IMR-90 (cell line): ENCODE measurements at regions not wholly inside any gene's neighbourhood (a gene's known extent, or its start where the extent isn't known, plus 50 kb on each side); places are given as distances from the start of the nearest gene placed in this dataset.

Source experiments
- ATAC-seq: fragments of 200-7000 bp; cut with Tn5 transposase; 2 replicates; pipeline ENCODE4 v1.9.1; 2020; ENCODE audit warnings: low read depth, mild to moderate bottlenecking, moderate library complexity
- BruUV-seq: library from RNA; stranded (reverse); fragments of 400-500 nt; replicated peaks from 2 replicates; lab custom pipeline; 2021; lab: Mats Ljungman, UMichigan
- CTCF ChIA-PET: fragments of 300-600 bp; formaldehyde crosslinking; extraction: SDS; loops from one replicate; lab custom pipeline; 2021; ENCODE audit warnings: antibody characterized with exemption; lab: Yijun Ruan, JAX
- POLR2A ChIA-PET: fragments of 300-600 bp; sonication (Branson Sonifier 250); formaldehyde crosslinking; loops from one replicate; lab custom pipeline; 2022; ENCODE audit warnings: antibody characterized with exemption; ENCODE audit not compliant: unreplicated experiment; lab: Charles Lee
- DNase-seq: peaks from one replicate; pipeline ENCODE4 v3.0.0; 2013
- H2AFZ ChIP-seq: replicated peaks from 2 replicates; pipeline ENCODE3; 2013; ENCODE audit warnings: low read length, mild to moderate bottlenecking; ENCODE audit not compliant: poor library complexity
- H2AK5ac ChIP-seq: 2 replicates; pipeline ENCODE4 v1.6.1; 2013; ENCODE audit warnings: low read depth, low read length, inconsistent platforms
- H2AK9ac ChIP-seq: replicated peaks from 2 replicates; pipeline ENCODE3; 2013; ENCODE audit warnings: mild to moderate bottlenecking, low read depth, low read length, moderate library complexity; ENCODE audit not compliant: poor library complexity
- H2BK120ac ChIP-seq: 2 replicates; pipeline ENCODE4 v1.6.1; 2013; ENCODE audit warnings: low read depth, low read length, inconsistent platforms
- H2BK15ac ChIP-seq: 3 replicates; pipeline ENCODE4 v1.6.1; 2013; ENCODE audit warnings: low read depth, low read length, inconsistent platforms
- H2BK20ac ChIP-seq: 2 replicates; pipeline ENCODE4 v1.6.1; 2013; ENCODE audit warnings: low read depth, mild to moderate bottlenecking, inconsistent platforms, low read length, moderate library complexity
- H2BK5ac ChIP-seq: 2 replicates; pipeline ENCODE4 v1.6.1; 2013; ENCODE audit warnings: mild to moderate bottlenecking, low read depth, low read length, inconsistent platforms; ENCODE audit not compliant: poor library complexity, severe bottlenecking
- H3K14ac ChIP-seq: replicated peaks from 2 replicates; pipeline ENCODE4 v1.6.1; 2013; ENCODE audit warnings: low read depth, low read length, inconsistent platforms
- H3K18ac ChIP-seq: 2 replicates; pipeline ENCODE4 v1.6.1; 2013; ENCODE audit warnings: low read depth, low read length, control low read depth
- H3K23ac ChIP-seq: 2 replicates; pipeline ENCODE4 v1.6.1; 2013; ENCODE audit warnings: low read depth, low read length, inconsistent platforms
- H3K27ac ChIP-seq: 2 replicates; pipeline ENCODE4 v1.5.1; 2013; ENCODE audit warnings: mild to moderate bottlenecking, control low read depth, low read length; ENCODE audit not compliant: insufficient read depth
- H3K27me3 ChIP-seq: 2 replicates; pipeline ENCODE4 v1.6.1; 2013; ENCODE audit warnings: low read length; ENCODE audit not compliant: control insufficient read depth, insufficient read depth
- H3K36me3 ChIP-seq: 2 replicates; pipeline ENCODE4 v1.6.1; 2013; ENCODE audit warnings: low read length, mixed read lengths; ENCODE audit not compliant: control insufficient read depth, insufficient read depth
- H3K4ac ChIP-seq: 2 replicates; pipeline ENCODE4 v1.6.1; 2013; ENCODE audit warnings: low read depth, low read length, inconsistent platforms
- H3K4me1 ChIP-seq: 2 replicates; pipeline ENCODE4 v1.6.1; 2013; ENCODE audit warnings: low read length, mixed read lengths; ENCODE audit not compliant: control insufficient read depth, insufficient read depth
- H3K4me2 ChIP-seq: 2 replicates; pipeline ENCODE4 v1.6.1; 2013; ENCODE audit warnings: low read depth, mild to moderate bottlenecking, control low read depth, low read length, moderate library complexity
- H3K4me3 ChIP-seq: 2 replicates; pipeline ENCODE4 v1.5.1; 2013; ENCODE audit warnings: low read depth, mild to moderate bottlenecking, control low read depth, low read length, moderate library complexity; ENCODE audit not compliant: insufficient read depth
- H3K56ac ChIP-seq: 2 replicates; pipeline ENCODE4 v1.6.1; 2013; ENCODE audit warnings: low read length, inconsistent platforms; ENCODE audit not compliant: insufficient read depth; ENCODE audit errors: extremely low read depth
- H3K79me1 ChIP-seq, 2 experiments: 2 replicates each; pipeline ENCODE4 v1.6.1; 2013; ENCODE audit warnings: low read length in 2 of 2, inconsistent platforms in 1 of 2, low read depth in 1 of 2
- H3K9ac ChIP-seq: 2 replicates; pipeline ENCODE4 v1.6.1; 2013; ENCODE audit warnings: low read depth, low read length, control low read depth
- H3K9me1 ChIP-seq: 2 replicates; pipeline ENCODE4 v1.6.1; 2013; ENCODE audit warnings: low read length, inconsistent platforms; ENCODE audit not compliant: insufficient read depth
- H3K9me3 ChIP-seq: 2 replicates; pipeline ENCODE4 v1.6.1; 2013; ENCODE audit warnings: low read length; ENCODE audit not compliant: control insufficient read depth, insufficient read depth
- H4K20me1 ChIP-seq: 2 replicates; pipeline ENCODE4 v1.6.1; 2013; ENCODE audit warnings: low read length, inconsistent platforms; ENCODE audit not compliant: insufficient read depth
- H4K5ac ChIP-seq: 2 replicates; pipeline ENCODE4 v1.6.1; 2013; ENCODE audit warnings: mild to moderate bottlenecking, low read depth, low read length, control low read depth
- H4K8ac ChIP-seq, 2 experiments: 2 replicates each; pipeline ENCODE4 v1.6.1; 2013; ENCODE audit warnings: low read depth in 2 of 2, low read length in 2 of 2, control low read depth in 1 of 2, inconsistent platforms in 1 of 2
- H4K91ac ChIP-seq: 2 replicates; pipeline ENCODE4 v1.6.1; 2013; ENCODE audit warnings: low read depth, low read length, inconsistent platforms; ENCODE audit not compliant: insufficient read depth
- CHD1 ChIP-seq: IDR thresholded peaks from 2 replicates; pipeline ENCODE4 v1.6.1; 2012; ENCODE audit warnings: low read depth, low read length, improper control_type of control experiment
- MAFK ChIP-seq: IDR thresholded peaks from 2 replicates; pipeline ENCODE4 v1.6.1; 2012; ENCODE audit warnings: low read depth, low read length, improper control_type of control experiment
- POLR2A ChIP-seq: IDR thresholded peaks from 2 replicates; pipeline ENCODE4 v1.6.1; 2012; ENCODE audit warnings: mild to moderate bottlenecking, low read depth, low read length
- RAD21 ChIP-seq: IDR thresholded peaks from 2 replicates; pipeline ENCODE4 v1.6.1; 2012; ENCODE audit warnings: low read length, improper control_type of control experiment
- RFX5 ChIP-seq: IDR thresholded peaks from 2 replicates; pipeline ENCODE4 v1.8.0; 2012; ENCODE audit warnings: low read depth, mild to moderate bottlenecking, low read length, moderate library complexity
- WGBS, 2 experiments: methylation state at CpG; one replicate each; pipeline versions ENCODE4 v1.1.5 to v1.1.7; 2013; ENCODE audit warnings: missing lambda C conversion rate in 2 of 2; ENCODE audit not compliant: insufficient read length in 1 of 2; ENCODE audit errors: extremely low coverage in 2 of 2; 5-methylcytosine and 5-hydroxymethylcytosine counted together
- dilution Hi-C: fragments of 300-500 bp; cut with HindIII; formaldehyde crosslinking; loops from one replicate; pipeline ENCODE4 v1.14.3; 2018; ENCODE audit warnings: low sequenced_read_pairs; ENCODE audit not compliant: unreplicated experiment
- in situ Hi-C: fragments of 300-500 bp; cut with MboI; formaldehyde crosslinking; loops from 3 replicates; pipeline ENCODE4 v1.14.3; 2019; ENCODE audit warnings: low sequenced_read_pairs, inconsistent platforms, mixed read lengths
- intact Hi-C: fragments of 100-400 bp; cut with micrococcal nuclease; formaldehyde crosslinking; loops from 2 replicates; pipeline ENCODE4 v1.10.0; 2022

GRCh38 chr13:111587249-111587648, 266.8 kb downstream of the TEX29 start:
- in situ Hi-C loops = no loop called here
- H3K27ac ChIP-seq = no peak overlapping the region
- H2BK20ac ChIP-seq = no peak overlapping the region
- no peak overlapping the region for H3K18ac ChIP-seq
- H3K4me2 ChIP-seq = no peak overlapping the region
- H4K8ac ChIP-seq = no peak overlapping the region
- no peak overlapping the region for H3K9ac ChIP-seq
- H3K4me1 ChIP-seq = no peaks in the 10 kb centered on the region
- intact Hi-C loops = no loop called here
- H3K27me3 ChIP-seq = no peaks in the 10 kb centered on the region
- H3K4ac ChIP-seq = no peak overlapping the region
- no peak overlapping the region for H2BK5ac ChIP-seq
- no peak for ATAC-seq
- H2AK9ac ChIP-seq = no peak overlapping the region
- H4K91ac ChIP-seq = no peak overlapping the region
- peaks cover 43% of the 10 kb centered on the region for H3K9me3 ChIP-seq
- no peak overlapping the region for H3K56ac ChIP-seq
- no peak overlapping the region for H2AFZ ChIP-seq
- ChIA-PET POLR2A (no interaction called here), CTCF (no interaction called here)
- H2BK120ac ChIP-seq = no peak overlapping the region
- H3K9me1 ChIP-seq = no peaks in the 10 kb centered on the region
- H3K79me1 ChIP-seq = no peaks in the 10 kb centered on the region
- H2BK15ac ChIP-seq = no peak overlapping the region
- no peak overlapping the region for H3K23ac ChIP-seq
- H3K14ac ChIP-seq = no peak overlapping the region
- no peak overlapping the region for H3K4me3 ChIP-seq
- H2AK5ac ChIP-seq = no peak overlapping the region
- no peaks in the 10 kb centered on the region for H4K20me1 ChIP-seq
- no peak for DNase-seq
- BruUV-seq = no TSS peak
- dilution Hi-C loops = no loop called here
- no peaks in the 10 kb centered on the region for H3K36me3 ChIP-seq
- no peak overlapping the region for H4K5ac ChIP-seq
- 78% methylated on average over 10 of the region's 14 CpGs; no CpG with 5 or more reads in 1 of the 2 experiments for WGBS, 2 experiments
- TF ChIP-seq RAD21 (no peak), MAFK (no peak), RFX5 (no peak), CHD1 (no peak), POLR2A (no peak)
